Naive thymus-derived CD4-positive, alpha-beta T cell (primary cell): ENCODE measurements at regions not wholly inside any gene's neighbourhood (a gene's known extent, or its start where the extent isn't known, plus 50 kb on each side); places are given as distances from the start of the nearest gene placed in this dataset.

Source experiments
- ATAC-seq: fragments of 150-1000 bp; cut with Tn5 transposase; 2 replicates; pipeline ENCODE4 v1.10.0; 2021; ENCODE audit warnings: mild to moderate bottlenecking, moderate library complexity
- CTCF ChIA-PET: fragments of 350-600 bp; sonication (Branson Sonifier 250); formaldehyde crosslinking; loops from one replicate; lab custom pipeline; 2021; ENCODE audit warnings: antibody characterized with exemption; lab: Charles Lee
- POLR2A ChIA-PET: fragments of 350-600 bp; sonication (Branson Sonifier 250); formaldehyde crosslinking; loops from one replicate; lab custom pipeline; 2021; ENCODE audit warnings: antibody characterized with exemption, inconsistent platforms; lab: Charles Lee
- DNase-seq, 9 donors: peaks; one replicate each; pipeline versions ENCODE4 v3.0.0 to v3.0.0-alpha.2; 2020 to 2022; ENCODE audit warnings: mixed read lengths in 1 of 9
- H3K27ac ChIP-seq: one replicate; pipeline ENCODE4 v1.7.0; 2013; ENCODE audit warnings: mild to moderate bottlenecking, low read depth, low read length, moderate library complexity
- H3K27me3 ChIP-seq, 2 donors: one replicate each; pipeline ENCODE4 v1.7.0; 2013; ENCODE audit warnings: low read length in 2 of 2, mild to moderate bottlenecking in 2 of 2, moderate library complexity in 2 of 2; ENCODE audit not compliant: control insufficient read depth in 2 of 2, insufficient read depth in 2 of 2
- H3K36me3 ChIP-seq, 3 experiments: 1 replicate in 2 of 3; 2 replicates in 1 of 3; pipeline ENCODE4 v1.7.0; 2013; ENCODE audit warnings: low read length in 3 of 3, mild to moderate bottlenecking in 3 of 3, moderate library complexity in 1 of 3; ENCODE audit not compliant: insufficient read depth in 3 of 3, control insufficient read depth in 2 of 3
- H3K4me1 ChIP-seq, 2 donors: one replicate each; pipeline ENCODE4 v1.7.0; 2013; ENCODE audit warnings: low read length in 2 of 2, mild to moderate bottlenecking in 2 of 2, moderate library complexity in 1 of 2; ENCODE audit not compliant: control insufficient read depth in 2 of 2, insufficient read depth in 2 of 2
- H3K4me3 ChIP-seq: 2 replicates; pipeline ENCODE4 v1.7.0; 2013; ENCODE audit warnings: mild to moderate bottlenecking, low read length
- H3K9me3 ChIP-seq, 3 experiments: 1 replicate in 2 of 3; 2 replicates in 1 of 3; pipeline ENCODE4 v1.7.0; 2013; ENCODE audit warnings: low read length in 3 of 3; ENCODE audit not compliant: control insufficient read depth in 2 of 3
- H3K27ac Mint-ChIP-seq, 9 donors: one replicate each; pipeline ENCODE4 v1.8.0; 2020 to 2022; ENCODE audit warnings: mixed read lengths in 9 of 9, mild to moderate bottlenecking in 8 of 9, moderate library complexity in 5 of 9, inconsistent platforms in 2 of 9
- H3K27me3 Mint-ChIP-seq, 5 donors: one replicate each; pipeline ENCODE4 v1.8.0; 2021 to 2022; ENCODE audit warnings: mixed read lengths in 5 of 5, mild to moderate bottlenecking in 1 of 5
- H3K36me3 Mint-ChIP-seq, 5 donors: one replicate each; pipeline ENCODE4 v1.8.0; 2020 to 2022; ENCODE audit warnings: mixed read lengths in 5 of 5, mild to moderate bottlenecking in 3 of 5, inconsistent platforms in 1 of 5
- H3K4me1 Mint-ChIP-seq, 7 donors: one replicate each; pipeline ENCODE4 v1.8.0; 2020 to 2022; ENCODE audit warnings: mixed read lengths in 7 of 7, mild to moderate bottlenecking in 3 of 7, inconsistent platforms in 1 of 7
- H3K4me3 Mint-ChIP-seq, 10 donors: one replicate each; pipeline ENCODE4 v1.8.0; 2020 to 2022; ENCODE audit warnings: mild to moderate bottlenecking in 10 of 10, mixed read lengths in 10 of 10, moderate library complexity in 6 of 10, inconsistent platforms in 2 of 10
- H3K9me3 Mint-ChIP-seq, 11 donors: one replicate each; pipeline ENCODE4 v1.8.0; 2020 to 2022; ENCODE audit warnings: mixed read lengths in 11 of 11, mild to moderate bottlenecking in 4 of 11, inconsistent platforms in 1 of 11, moderate library complexity in 1 of 11
- intact Hi-C, 2 donors: fragments of 100-400 bp; cut with micrococcal nuclease; formaldehyde crosslinking; loops; one replicate each; pipeline ENCODE4 v1.15.1; 2023

DNA sequence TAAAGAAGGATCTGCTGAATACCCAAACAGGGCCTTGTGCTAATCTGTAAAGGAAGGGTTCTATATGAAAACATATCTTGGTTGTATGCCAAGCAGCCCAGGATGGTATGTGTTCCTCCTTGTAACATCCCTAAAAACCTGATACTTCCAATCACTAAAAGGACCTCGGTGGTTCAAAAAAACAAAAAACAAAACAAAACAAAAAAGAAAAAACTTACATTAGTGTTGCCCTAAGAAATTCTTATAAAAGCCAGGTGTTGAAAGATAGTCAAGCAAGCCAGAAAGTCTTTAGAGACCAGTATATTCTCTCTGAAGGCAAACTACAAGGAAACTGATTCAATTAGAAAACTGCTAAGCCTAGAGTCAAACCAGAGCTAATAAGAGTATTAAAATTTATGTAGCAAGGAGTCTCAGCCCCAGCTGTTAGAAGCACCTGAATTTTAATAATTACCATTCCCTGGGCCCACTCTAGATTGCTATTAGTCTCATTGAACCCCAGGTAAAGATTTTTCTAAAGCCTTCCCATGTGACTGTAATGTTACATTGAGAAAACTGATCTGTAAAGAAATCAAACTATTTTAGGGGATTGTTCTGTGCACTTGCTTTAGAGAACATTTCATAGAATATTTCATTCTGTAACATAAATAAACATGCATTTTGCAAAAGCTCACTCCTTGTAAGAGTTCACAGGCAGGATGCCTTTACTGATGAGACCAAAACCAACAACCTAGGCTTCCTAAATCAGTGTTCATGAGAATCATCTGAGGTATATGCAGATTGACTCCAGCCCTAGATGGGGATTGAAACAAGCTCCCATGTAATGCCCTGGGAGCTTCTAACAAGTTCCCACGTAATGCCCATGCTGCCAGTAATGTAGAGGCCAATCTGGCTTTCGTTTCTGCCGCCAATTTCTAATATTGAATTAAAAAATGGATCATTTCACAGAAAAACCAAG, 95.2 kb upstream of the BTN3A2 start:
- ATAC-seq (no peak), DNase-seq (no peak)
- Mint-ChIP-seq H3K4me3 (peak overlapping the region in 3 of 10 donors; percentile 3 to 13 (median 13)), H3K9me3 (no peaks in the 10 kb centered on the region), H3K4me1 (peaks cover 0 to 27% (median 15%) of the 10 kb centered on the region in 7 donors), H3K27me3 (no peaks in the 10 kb centered on the region), H3K36me3 (no peaks in the 10 kb centered on the region), H3K27ac (peak overlapping the region in 3 of 9 donors; percentile 10 to 43 (median 12))
- Histone ChIP-seq H3K27me3 (no peaks in the 10 kb centered on the region), H3K4me3 (no peak overlapping the region), H3K36me3 (no peaks in the 10 kb centered on the region), H3K27ac (no peak overlapping the region), H3K4me1 (peaks cover 6 to 26% of the 10 kb centered on the region in 2 donors), H3K9me3 (no peaks in the 10 kb centered on the region)
- CTCF ChIA-PET, result interaction anchor here (0.7 to 6.4 kb wide), 4 partner anchors 19 to 93 kb away, joined by 4 to 49 read pairs (median 5); a partner anchor contains a TSS
- POLR2A ChIA-PET, result interaction anchor here (0.6 to 13.7 kb wide), 16 partner anchors 11 to 1623 kb away, joined by 3 to 459 read pairs (median 100); a partner anchor contains a TSS
- intact Hi-C loops, result loop anchor here (2.0 to 10.0 kb wide), 8 partner anchors 42 to 1622 kb away; a partner anchor contains a TSS

DNA sequence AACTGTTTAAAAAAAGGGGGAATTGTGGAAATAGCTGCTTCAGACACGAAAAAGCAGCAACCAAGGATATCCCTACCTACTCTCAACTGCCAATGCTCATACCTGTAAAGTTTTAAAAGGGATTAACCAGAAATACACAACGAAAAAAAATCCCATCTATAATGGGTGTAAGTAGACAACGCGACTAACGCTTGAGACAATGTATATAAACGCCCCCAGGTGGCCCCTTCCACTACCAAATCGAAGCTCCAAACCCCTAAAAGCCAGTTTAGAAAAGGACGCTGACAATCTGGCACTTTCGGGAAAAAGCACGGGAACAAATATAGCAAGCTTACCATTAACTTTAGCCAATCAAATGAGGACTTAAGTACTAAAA, 94.5 kb upstream of the BTN3A2 start:
- H3K9me3 Mint-ChIP-seq, result no peaks in the 10 kb centered on the region
- H3K4me3 Mint-ChIP-seq, result peak overlapping the region in 2 of 10 donors; percentile 3 to 45
- ChIA-PET POLR2A (interaction anchor here (0.6 to 13.7 kb wide), 23 partner anchors 11 to 1622 kb away, joined by 3 to 459 read pairs (median 31); partner anchors contain the start of gene HFE), CTCF (interaction anchor here (0.7 to 6.4 kb wide), 6 partner anchors 13 to 94 kb away, joined by 4 to 49 read pairs (median 4); a partner anchor contains a TSS)
- DNase-seq (peak in 2 of 9 donors; percentile 9 to 17), ATAC-seq (no peak)
- no peaks in the 10 kb centered on the region for H3K9me3 ChIP-seq
- no peaks in the 10 kb centered on the region for H3K36me3 Mint-ChIP-seq
- no peaks in the 10 kb centered on the region for H3K27me3 Mint-ChIP-seq
- peak overlapping the region; percentile 83 for H3K4me3 ChIP-seq
- H3K27ac ChIP-seq, result no peak overlapping the region
- H3K27ac Mint-ChIP-seq, result peak overlapping the region in 4 of 9 donors; percentile 9 to 43 (median 16)
- no peaks in the 10 kb centered on the region for H3K27me3 ChIP-seq
- H3K36me3 ChIP-seq, result no peaks in the 10 kb centered on the region
- peaks cover 6 to 27% of the 10 kb centered on the region in 2 donors for H3K4me1 ChIP-seq
- peaks cover 0 to 30% (median 15%) of the 10 kb centered on the region in 7 donors for H3K4me1 Mint-ChIP-seq
- intact Hi-C loops, result loop anchor here (2.0 to 10.0 kb wide), 8 partner anchors 42 to 1622 kb away; a partner anchor contains a TSS

DNA sequence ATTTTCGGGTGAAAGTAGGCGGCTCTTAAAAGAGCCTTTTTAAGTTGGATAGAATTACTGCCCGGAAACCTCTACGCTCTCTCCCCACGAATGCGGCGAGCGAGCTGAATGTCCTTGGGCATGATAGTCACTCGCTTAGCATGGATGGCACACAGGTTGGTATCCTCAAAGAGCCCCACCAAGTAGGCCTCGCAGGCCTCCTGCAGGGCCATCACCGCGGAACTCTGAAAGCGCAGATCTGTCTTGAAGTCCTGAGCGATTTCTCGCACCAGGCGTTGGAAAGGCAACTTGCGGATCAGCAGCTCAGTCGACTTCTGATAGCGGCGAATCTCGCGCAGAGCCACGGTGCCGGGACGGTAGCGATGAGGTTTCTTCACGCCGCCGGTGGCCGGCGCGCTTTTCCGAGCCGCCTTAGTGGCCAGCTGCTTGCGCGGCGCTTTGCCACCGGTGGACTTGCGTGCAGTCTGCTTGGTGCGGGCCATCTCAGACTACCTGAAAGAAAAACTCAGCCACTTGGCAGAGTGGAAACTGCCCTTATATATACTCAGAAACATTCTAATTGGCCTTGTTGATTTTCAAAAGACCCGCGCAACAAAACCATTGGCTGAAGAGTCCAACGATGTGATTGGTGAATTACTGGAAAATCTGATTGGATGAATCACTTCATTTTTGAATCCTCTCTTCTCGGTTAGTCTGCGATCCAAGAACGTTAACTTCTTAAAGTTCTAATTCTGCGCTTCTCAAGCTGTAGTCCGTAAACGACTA, 93.9 kb upstream of the BTN3A2 start:
- Mint-ChIP-seq H3K4me3 (no peak overlapping the region), H3K36me3 (no peaks in the 10 kb centered on the region), H3K9me3 (no peaks in the 10 kb centered on the region), H3K4me1 (peaks cover 0 to 34% (median 15%) of the 10 kb centered on the region in 7 donors), H3K27ac (peak overlapping the region in 2 of 9 donors; percentile 10 to 91), H3K27me3 (no peaks in the 10 kb centered on the region)
- ATAC-seq (peak; percentile 24), DNase-seq (peak; percentile 50 to 89 (median 85))
- H3K36me3 ChIP-seq, result no peaks in the 10 kb centered on the region
- POLR2A ChIA-PET, result interaction anchor here (0.6 to 13.7 kb wide), 32 partner anchors 12 to 1623 kb away, joined by 3 to 459 read pairs (median 20); partner anchors contain the start of gene HFE
- H3K27me3 ChIP-seq, result no peaks in the 10 kb centered on the region
- H3K4me1 ChIP-seq, result peaks cover 6 to 27% of the 10 kb centered on the region in 2 donors
- peak overlapping the region; percentile 82 for H3K27ac ChIP-seq
- peak overlapping the region; percentile 83 for H3K4me3 ChIP-seq
- intact Hi-C loops, result loop anchor here (1.0 to 10.0 kb wide), 11 partner anchors 20 to 1621 kb away; a partner anchor contains a TSS
- CTCF ChIA-PET, result interaction anchor here (0.5 to 6.4 kb wide), 7 partner anchors 13 to 175 kb away, joined by 4 to 49 read pairs (median 4); a partner anchor contains a TSS
- no peaks in the 10 kb centered on the region for H3K9me3 ChIP-seq

DNA sequence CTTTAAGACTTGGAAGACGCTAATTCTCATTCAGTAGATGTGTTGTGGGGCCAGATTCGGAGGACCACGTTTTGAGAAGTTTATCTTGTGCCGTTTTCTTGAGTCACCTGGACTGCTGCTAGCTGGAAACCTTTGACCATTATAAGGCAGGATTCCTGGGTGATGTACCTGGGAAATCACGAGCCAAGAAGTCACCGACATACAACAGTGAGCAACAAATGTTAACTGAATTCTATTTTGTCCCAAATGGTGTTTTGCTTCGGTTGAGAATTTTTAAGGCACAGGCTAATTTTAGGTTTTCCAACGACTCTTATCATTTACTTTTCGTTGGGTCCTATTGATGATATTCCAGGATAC, 93.4 kb upstream of the BTN3A2 start:
- DNase-seq, result no peak
- Mint-ChIP-seq H3K4me1 (peaks cover 0 to 37% (median 15%) of the 10 kb centered on the region in 7 donors), H3K27me3 (no peaks in the 10 kb centered on the region), H3K4me3 (no peak overlapping the region), H3K27ac (peak overlapping the region in 1 of 9 donors; percentile 91), H3K36me3 (no peaks in the 10 kb centered on the region), H3K9me3 (no peaks in the 10 kb centered on the region)
- no peak for ATAC-seq
- Histone ChIP-seq H3K4me3 (peak overlapping the region; percentile 83), H3K4me1 (peaks cover 6 to 27% of the 10 kb centered on the region in 2 donors), H3K27ac (peak overlapping the region; percentile 82), H3K9me3 (no peaks in the 10 kb centered on the region), H3K27me3 (no peaks in the 10 kb centered on the region), H3K36me3 (no peaks in the 10 kb centered on the region)
- ChIA-PET CTCF (interaction anchor here (0.5 to 6.4 kb wide), 7 partner anchors 12 to 175 kb away, joined by 3 to 49 read pairs (median 5); a partner anchor contains a TSS), POLR2A (interaction anchor here (0.5 to 13.7 kb wide), 36 partner anchors 12 to 1622 kb away, joined by 3 to 459 read pairs (median 20); partner anchors contain the start of gene HFE)
- intact Hi-C loops, result loop anchor here (1.0 to 10.0 kb wide), 27 partner anchors 14 to 1621 kb away; a partner anchor contains a TSS

DNA sequence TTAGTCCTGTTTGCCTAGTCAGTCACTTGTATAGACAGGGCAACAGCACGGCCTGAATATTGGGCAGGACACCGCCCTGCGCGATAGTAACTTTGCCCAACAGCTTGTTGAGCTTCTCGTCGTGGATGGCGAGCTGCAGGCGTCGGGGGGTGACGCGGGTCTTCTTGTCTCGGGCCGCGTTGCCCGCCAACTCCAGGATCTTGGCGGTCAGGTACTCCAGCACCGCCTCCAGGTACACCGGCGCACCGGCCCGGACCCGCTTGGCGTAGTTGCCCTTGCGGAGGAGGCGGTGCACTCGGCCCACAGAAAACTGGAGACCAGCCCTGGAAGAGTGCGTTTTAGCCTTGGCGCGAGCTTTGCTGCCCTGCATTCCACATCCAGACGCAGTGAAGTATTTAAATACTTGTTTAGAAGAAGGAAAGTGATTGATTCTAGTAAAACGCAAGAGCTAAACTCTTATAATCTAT, 92.8 kb upstream of the BTN3A2 start:
- no peaks in the 10 kb centered on the region for H3K9me3 Mint-ChIP-seq
- ATAC-seq (peak; percentile 13), DNase-seq (peak in 4 of 9 donors; percentile 46 to 66 (median 58))
- H3K9me3 ChIP-seq, result no peaks in the 10 kb centered on the region
- H3K36me3 Mint-ChIP-seq, result no peaks in the 10 kb centered on the region
- CTCF ChIA-PET, result interaction anchor here (0.7 to 6.4 kb wide), 7 partner anchors 13 to 83 kb away, joined by 3 to 49 read pairs (median 10); a partner anchor contains a TSS
- no peak overlapping the region for H3K4me3 Mint-ChIP-seq
- peaks cover 0 to 40% (median 15%) of the 10 kb centered on the region in 7 donors for H3K4me1 Mint-ChIP-seq
- peak overlapping the region; percentile 82 for H3K27ac ChIP-seq
- H3K27me3 Mint-ChIP-seq, result no peaks in the 10 kb centered on the region
- H3K4me1 ChIP-seq, result peaks cover 6 to 27% of the 10 kb centered on the region in 2 donors
- POLR2A ChIA-PET, result interaction anchor here (0.5 to 13.7 kb wide), 52 partner anchors 11 to 1622 kb away, joined by 3 to 459 read pairs (median 10); partner anchors contain the start of gene HMGN4
- H3K36me3 ChIP-seq, result no peaks in the 10 kb centered on the region
- H3K4me3 ChIP-seq, result peak overlapping the region; percentile 83
- intact Hi-C loops, result loop anchor here (1.0 to 10.0 kb wide), 24 partner anchors 13 to 1620 kb away; a partner anchor contains a TSS
- H3K27ac Mint-ChIP-seq, result peak overlapping the region in 1 of 9 donors; percentile 91
- H3K27me3 ChIP-seq, result no peaks in the 10 kb centered on the region
